ENCODE measurements at regions not wholly inside any gene's neighbourhood (a gene's known extent, or its start where the extent isn't known, plus 50 kb on each side); places are given as distances from the start of the nearest gene placed in this dataset.

DNA sequence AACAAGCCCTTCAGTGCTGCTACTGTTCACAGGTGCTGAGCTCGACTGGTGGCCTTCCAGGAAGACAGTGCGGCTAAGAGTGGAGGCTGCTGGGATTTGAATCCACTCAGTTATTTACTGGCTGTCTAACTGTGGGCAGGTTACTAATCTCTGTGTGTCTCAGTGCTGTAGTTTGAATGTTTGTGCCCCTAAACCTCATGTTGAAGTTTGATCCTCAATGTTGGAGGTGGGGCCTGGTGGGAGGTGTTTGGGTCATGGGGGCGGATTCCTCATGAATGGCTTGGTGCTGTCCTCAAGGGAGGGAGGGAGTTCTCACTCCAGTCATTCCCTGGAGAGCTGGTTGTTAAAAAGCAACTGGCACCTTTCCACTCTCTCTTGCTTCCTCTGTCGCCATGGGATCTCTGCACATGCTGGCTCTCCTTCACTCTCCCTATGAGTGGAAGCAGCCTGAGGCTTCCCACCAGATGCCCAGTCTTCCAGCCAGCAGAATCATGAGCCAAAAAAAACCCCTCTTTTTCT, 334.8 kb downstream of the RPS6KC1 start:
- H3K27me3 ChIP-seq (ENCODE audit: control insufficient read depth, low read length) = no peaks in the 10 kb centered on the region
- H3K4me1 ChIP-seq (ENCODE audit: control insufficient read depth, low read length) = no peaks in the 10 kb centered on the region
- no peak overlapping the region for H3K27ac ChIP-seq (ENCODE audit: low read depth, low read length)
- H3K9me3 ChIP-seq (ENCODE audit: control insufficient read depth, insufficient read depth, low read length) = no peaks in the 10 kb centered on the region
- TF ChIP-seq EZH2phosphoT487 (IDR thresholded peaks at IDR 0.05; ENCODE audit: borderline replicate concordance, low read length) = no peak
- TF ChIP-seq, protein P1, sequence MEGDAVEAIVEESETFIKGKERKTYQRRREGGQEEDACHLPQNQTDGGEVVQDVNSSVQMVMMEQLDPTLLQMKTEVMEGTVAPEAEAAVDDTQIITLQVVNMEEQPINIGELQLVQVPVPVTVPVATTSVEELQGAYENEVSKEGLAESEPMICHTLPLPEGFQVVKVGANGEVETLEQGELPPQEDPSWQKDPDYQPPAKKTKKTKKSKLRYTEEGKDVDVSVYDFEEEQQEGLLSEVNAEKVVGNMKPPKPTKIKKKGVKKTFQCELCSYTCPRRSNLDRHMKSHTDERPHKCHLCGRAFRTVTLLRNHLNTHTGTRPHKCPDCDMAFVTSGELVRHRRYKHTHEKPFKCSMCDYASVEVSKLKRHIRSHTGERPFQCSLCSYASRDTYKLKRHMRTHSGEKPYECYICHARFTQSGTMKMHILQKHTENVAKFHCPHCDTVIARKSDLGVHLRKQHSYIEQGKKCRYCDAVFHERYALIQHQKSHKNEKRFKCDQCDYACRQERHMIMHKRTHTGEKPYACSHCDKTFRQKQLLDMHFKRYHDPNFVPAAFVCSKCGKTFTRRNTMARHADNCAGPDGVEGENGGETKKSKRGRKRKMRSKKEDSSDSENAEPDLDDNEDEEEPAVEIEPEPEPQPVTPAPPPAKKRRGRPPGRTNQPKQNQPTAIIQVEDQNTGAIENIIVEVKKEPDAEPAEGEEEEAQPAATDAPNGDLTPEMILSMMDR (IDR thresholded peaks at IDR 0.05; ENCODE audit: low read depth, low read length, poor library complexity, severe bottlenecking) = no peak
- H3F3A ChIP-seq (ENCODE audit: control insufficient read depth, insufficient read depth) = no peaks in the 10 kb centered on the region
- H3K9me2 ChIP-seq (replicated peaks; ENCODE audit: control insufficient read depth, low read length) = no peaks in the 10 kb centered on the region
- H3K79me2 ChIP-seq (ENCODE audit: control insufficient read depth, low read length) = no peaks in the 10 kb centered on the region
- no peak overlapping the region for H3K4me2 ChIP-seq (ENCODE audit: low read length)
- H4K20me1 ChIP-seq (ENCODE audit: control insufficient read depth, insufficient read depth, low read depth, low read length) = no peaks in the 10 kb centered on the region
- no peaks in the 10 kb centered on the region for H3K36me3 ChIP-seq (ENCODE audit: control insufficient read depth, low read length)
- no peak overlapping the region for H3K4me3 ChIP-seq (ENCODE audit: low read length)

DNA sequence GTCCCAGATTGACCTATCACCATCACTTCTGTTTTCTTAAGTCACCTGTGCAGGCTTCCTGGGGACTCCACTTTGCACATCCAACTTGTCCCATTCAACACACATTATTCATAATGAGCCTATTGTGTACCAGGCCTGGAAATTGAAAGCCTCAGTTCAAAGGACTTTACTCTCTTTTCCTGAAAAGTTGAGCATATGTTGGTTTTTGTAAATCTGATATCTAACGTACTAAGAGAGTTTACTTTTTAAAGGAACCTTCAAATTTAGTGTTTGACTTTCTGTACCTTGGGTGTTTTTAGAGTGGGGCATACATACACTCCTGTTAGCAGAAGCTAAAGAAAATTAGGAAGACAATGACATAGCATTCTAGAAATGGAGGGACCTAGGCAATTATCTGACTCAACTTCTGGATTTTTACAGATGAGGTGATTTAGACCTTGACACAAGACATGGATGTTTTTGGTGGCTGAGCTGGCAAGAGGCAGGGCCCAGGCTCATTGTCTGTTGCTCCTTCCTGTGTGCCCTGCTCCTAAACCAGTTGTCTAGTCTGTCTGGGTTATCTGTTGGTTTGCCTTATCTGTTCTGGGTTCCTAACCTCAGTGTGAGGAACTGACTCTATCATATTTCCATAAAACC, 336.5 kb downstream of the RPS6KC1 start:
- H3K36me3 ChIP-seq (ENCODE audit: control insufficient read depth, low read length) = no peaks in the 10 kb centered on the region
- TF ChIP-seq EZH2phosphoT487 (IDR thresholded peaks at IDR 0.05; ENCODE audit: borderline replicate concordance, low read length) = no peak
- TF ChIP-seq, protein P1 (IDR thresholded peaks at IDR 0.05; ENCODE audit: low read depth, low read length, poor library complexity, severe bottlenecking) = no peak
- no peak overlapping the region for H3K4me3 ChIP-seq (ENCODE audit: low read length)
- no peaks in the 10 kb centered on the region for H3K9me2 ChIP-seq (replicated peaks; ENCODE audit: control insufficient read depth, low read length)
- H3K79me2 ChIP-seq (ENCODE audit: control insufficient read depth, low read length) = no peaks in the 10 kb centered on the region
- H3K4me2 ChIP-seq (ENCODE audit: low read length) = no peak overlapping the region
- no peaks in the 10 kb centered on the region for H4K20me1 ChIP-seq (ENCODE audit: control insufficient read depth, insufficient read depth, low read depth, low read length)
- H3K27me3 ChIP-seq (ENCODE audit: control insufficient read depth, low read length) = no peaks in the 10 kb centered on the region
- no peaks in the 10 kb centered on the region for H3K9me3 ChIP-seq (ENCODE audit: control insufficient read depth, insufficient read depth, low read length)
- H3K4me1 ChIP-seq (ENCODE audit: control insufficient read depth, low read length) = no peaks in the 10 kb centered on the region
- H3K27ac ChIP-seq (ENCODE audit: low read depth, low read length) = no peak overlapping the region
- H3F3A ChIP-seq (ENCODE audit: control insufficient read depth, insufficient read depth) = no peaks in the 10 kb centered on the region

DNA sequence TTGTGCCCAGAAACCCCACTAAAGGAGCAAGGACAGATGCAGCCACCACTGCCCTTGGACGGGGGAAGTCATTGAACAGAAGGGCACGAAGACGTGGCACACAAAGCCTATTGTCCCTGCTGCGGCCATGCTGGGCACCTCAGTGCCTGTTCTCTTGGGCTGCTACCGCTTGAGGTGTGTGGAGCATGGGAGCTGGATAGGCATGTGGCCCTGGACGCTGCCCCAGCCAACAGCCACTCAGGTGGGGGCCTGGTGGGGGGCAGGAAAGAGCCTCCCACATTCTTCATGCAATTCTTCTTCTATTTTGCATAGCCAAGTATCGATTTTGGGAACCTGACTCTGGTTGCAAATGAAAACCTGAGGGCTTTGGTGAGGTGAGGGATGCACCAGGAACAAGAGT, 337.2 kb downstream of the RPS6KC1 start:
- Histone ChIP-seq H3K36me3 (ENCODE audit: control insufficient read depth, low read length) (no peaks in the 10 kb centered on the region), H3K79me2 (ENCODE audit: control insufficient read depth, low read length) (no peaks in the 10 kb centered on the region), H3K9me3 (ENCODE audit: control insufficient read depth, insufficient read depth, low read length) (no peaks in the 10 kb centered on the region), H3K4me3 (ENCODE audit: low read length) (no peak overlapping the region), H3K27me3 (ENCODE audit: control insufficient read depth, low read length) (no peaks in the 10 kb centered on the region), H3K9me2 (replicated peaks; ENCODE audit: control insufficient read depth, low read length) (no peaks in the 10 kb centered on the region), H3K27ac (ENCODE audit: low read depth, low read length) (no peak overlapping the region), H3F3A (ENCODE audit: control insufficient read depth, insufficient read depth) (no peaks in the 10 kb centered on the region), H4K20me1 (ENCODE audit: control insufficient read depth, insufficient read depth, low read depth, low read length) (no peaks in the 10 kb centered on the region), H3K4me2 (ENCODE audit: low read length) (no peak overlapping the region), H3K4me1 (ENCODE audit: control insufficient read depth, low read length) (no peaks in the 10 kb centered on the region)
- TF ChIP-seq EZH2phosphoT487 (IDR thresholded peaks at IDR 0.05; ENCODE audit: borderline replicate concordance, low read length) = no peak
- TF ChIP-seq, protein P1 (IDR thresholded peaks at IDR 0.05; ENCODE audit: low read depth, low read length, poor library complexity, severe bottlenecking) = no peak
